ENCODE measurements at regions not wholly inside any gene's neighbourhood (a gene's known extent, or its start where the extent isn't known, plus 50 kb on each side); places are given as distances from the start of the nearest gene placed in this dataset.

DNA sequence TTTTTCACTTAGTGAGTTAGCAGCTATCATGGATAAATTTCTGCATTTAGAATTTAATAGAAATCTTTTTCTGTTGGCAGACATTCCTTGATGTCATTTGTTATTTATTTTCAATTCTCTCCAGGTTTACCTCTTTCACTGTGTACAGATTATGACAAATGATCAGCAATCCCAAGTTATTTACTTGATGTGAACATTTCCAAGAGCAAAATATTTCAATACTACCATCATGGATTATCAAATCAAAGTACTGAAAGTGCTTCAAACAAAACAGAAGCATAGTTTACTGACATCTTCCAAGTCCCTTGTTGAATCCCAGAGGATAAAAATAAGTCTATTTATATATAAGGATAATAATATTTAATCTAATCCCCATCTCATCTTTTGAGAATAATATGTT, 852.2 kb upstream of the CITED2 start:
- Histone ChIP-seq H3K9me3 (no peaks in the 10 kb centered on the region), H3K4me3 (no peak overlapping the region), H3K27me3 (no peaks in the 10 kb centered on the region), H3K36me3 (no peaks in the 10 kb centered on the region), H3K27ac (no peak overlapping the region), H3K4me1 (no peaks in the 10 kb centered on the region)
- DNase-seq (ENCODE audit: low spot score in 2 of 2) = no peak
- TF ChIP-seq POLR2AphosphoS5 (IDR thresholded peaks at IDR 0.05) (no peak), POLR2A (IDR thresholded peaks at IDR 0.05) (no peak), EP300 (IDR thresholded peaks at IDR 0.05) (no peak)
- TF ChIP-seq, protein P1, sequence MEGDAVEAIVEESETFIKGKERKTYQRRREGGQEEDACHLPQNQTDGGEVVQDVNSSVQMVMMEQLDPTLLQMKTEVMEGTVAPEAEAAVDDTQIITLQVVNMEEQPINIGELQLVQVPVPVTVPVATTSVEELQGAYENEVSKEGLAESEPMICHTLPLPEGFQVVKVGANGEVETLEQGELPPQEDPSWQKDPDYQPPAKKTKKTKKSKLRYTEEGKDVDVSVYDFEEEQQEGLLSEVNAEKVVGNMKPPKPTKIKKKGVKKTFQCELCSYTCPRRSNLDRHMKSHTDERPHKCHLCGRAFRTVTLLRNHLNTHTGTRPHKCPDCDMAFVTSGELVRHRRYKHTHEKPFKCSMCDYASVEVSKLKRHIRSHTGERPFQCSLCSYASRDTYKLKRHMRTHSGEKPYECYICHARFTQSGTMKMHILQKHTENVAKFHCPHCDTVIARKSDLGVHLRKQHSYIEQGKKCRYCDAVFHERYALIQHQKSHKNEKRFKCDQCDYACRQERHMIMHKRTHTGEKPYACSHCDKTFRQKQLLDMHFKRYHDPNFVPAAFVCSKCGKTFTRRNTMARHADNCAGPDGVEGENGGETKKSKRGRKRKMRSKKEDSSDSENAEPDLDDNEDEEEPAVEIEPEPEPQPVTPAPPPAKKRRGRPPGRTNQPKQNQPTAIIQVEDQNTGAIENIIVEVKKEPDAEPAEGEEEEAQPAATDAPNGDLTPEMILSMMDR (IDR thresholded peaks at IDR 0.05) = no peak

DNA sequence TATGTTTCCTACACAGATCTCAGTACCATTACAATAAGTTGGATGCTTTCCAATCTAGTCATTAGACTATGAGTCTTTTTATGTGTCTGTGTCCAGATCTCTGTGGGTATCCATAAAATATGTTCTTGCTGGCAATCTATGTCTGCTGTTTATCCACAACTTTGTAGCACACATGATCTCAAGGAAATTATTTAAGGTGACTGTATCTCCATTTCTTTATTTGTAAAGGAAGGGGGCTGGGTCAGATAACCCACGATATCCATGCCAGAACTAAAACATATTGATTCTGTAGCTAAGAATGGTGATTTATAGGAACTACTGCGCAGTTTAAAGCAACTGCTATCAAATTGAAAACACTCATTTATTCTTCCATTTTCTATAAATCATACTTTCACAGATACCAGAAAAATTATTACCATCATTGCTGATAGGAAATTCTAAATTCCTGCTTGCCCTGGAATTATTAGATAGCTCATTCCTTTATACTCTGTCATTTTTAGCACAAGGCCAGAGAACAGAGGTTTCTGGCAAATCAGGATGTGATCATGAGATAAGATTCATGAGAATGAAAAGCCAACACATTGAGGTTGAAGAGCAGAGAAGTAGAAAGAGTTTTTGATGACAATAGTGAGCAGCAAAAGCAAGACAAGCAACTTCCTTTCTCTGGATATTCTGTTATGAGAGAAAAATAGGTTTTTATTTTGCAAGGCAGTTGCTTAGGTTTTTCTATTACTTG, 851.4 kb upstream of the CITED2 start:
- Histone ChIP-seq H3K4me3 (no peak overlapping the region), H3K27me3 (no peaks in the 10 kb centered on the region)
- 66% methylated on average over 2 of the region's 2 CpGs for WGBS

DNA sequence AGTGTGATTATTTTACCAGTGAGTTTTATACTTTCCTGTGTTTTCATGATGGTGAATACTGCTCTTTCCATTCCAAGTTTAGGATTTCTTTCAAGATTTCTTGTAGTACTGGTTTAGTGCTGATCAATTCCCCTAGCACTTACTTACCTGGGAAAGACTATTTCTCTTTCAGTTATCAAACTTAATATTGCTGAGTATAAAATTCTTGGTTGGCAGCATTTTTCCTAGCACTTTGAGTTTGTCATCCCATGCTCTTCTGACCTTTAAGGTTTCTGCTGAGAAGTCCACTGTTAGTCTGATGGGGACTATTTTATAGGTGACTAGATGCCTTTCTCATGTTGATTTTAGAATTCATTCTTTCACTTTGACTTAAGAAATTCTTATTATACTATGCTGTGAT, 842.8 kb upstream of the CITED2 start:
- Histone ChIP-seq H3K36me3 (no peaks in the 10 kb centered on the region), H3K4me3 (no peak overlapping the region), H3K27me3 (no peaks in the 10 kb centered on the region), H3K4me1 (no peaks in the 10 kb centered on the region), H3K27ac (no peak overlapping the region), H3K9me3 (no peaks in the 10 kb centered on the region)
- no peak for TF ChIP-seq POLR2A (IDR thresholded peaks at IDR 0.05)
- TF ChIP-seq, protein P1 (IDR thresholded peaks at IDR 0.05) = no peak
- TF ChIP-seq POLR2AphosphoS5 (IDR thresholded peaks at IDR 0.05) = no peak
- TF ChIP-seq EP300 (IDR thresholded peaks at IDR 0.05) = no peak
- DNase-seq (ENCODE audit: low spot score in 2 of 2) = no peak

More for the DNA sequence above, 851.4 kb upstream of the CITED2 start:
- no peaks in the 10 kb centered on the region for H3K9me3 ChIP-seq
- no peaks in the 10 kb centered on the region for H3K4me1 ChIP-seq
- DNase-seq (ENCODE audit: low spot score in 2 of 2) = no peak
- H3K36me3 ChIP-seq = no peaks in the 10 kb centered on the region
- no peak overlapping the region for H3K27ac ChIP-seq
- no peak for TF ChIP-seq EP300 (IDR thresholded peaks at IDR 0.05)
- TF ChIP-seq, protein P1 (IDR thresholded peaks at IDR 0.05) = no peak
- no peak for TF ChIP-seq POLR2A (IDR thresholded peaks at IDR 0.05)
- no peak for TF ChIP-seq POLR2AphosphoS5 (IDR thresholded peaks at IDR 0.05)

DNA sequence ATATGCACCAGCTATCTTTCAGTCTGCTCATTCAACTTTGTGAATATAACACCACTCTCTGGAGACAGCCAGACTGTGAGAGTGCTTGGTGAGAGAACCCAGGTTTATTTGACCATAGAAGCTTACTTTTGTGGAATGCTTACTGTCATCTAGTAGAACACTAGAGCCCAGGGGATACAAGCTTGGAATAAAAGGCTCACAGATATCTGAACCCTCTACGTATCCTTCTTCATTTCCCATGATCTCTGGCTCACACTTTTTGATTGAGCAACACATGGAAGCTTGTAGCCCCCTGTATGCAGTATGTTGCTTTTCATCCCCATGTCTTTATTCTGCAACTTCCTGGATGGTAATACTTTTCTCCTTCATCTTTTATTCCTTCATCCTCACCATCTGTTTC, 835.3 kb upstream of the CITED2 start:
- no peak for DNase-seq (ENCODE audit: low spot score in 2 of 2)
- no peaks in the 10 kb centered on the region for H3K9me3 ChIP-seq
- H3K27me3 ChIP-seq = no peaks in the 10 kb centered on the region
- TF ChIP-seq POLR2AphosphoS5 (IDR thresholded peaks at IDR 0.05) = no peak
- no peak for TF ChIP-seq EP300 (IDR thresholded peaks at IDR 0.05)
- TF ChIP-seq POLR2A (IDR thresholded peaks at IDR 0.05) = no peak
- TF ChIP-seq, protein P1 (IDR thresholded peaks at IDR 0.05) = no peak
- no peak overlapping the region for H3K4me3 ChIP-seq
- WGBS = 96% methylated on average over 1 of the region's 1 CpG
- no peaks in the 10 kb centered on the region for H3K4me1 ChIP-seq
- H3K36me3 ChIP-seq = no peaks in the 10 kb centered on the region
- H3K27ac ChIP-seq = no peak overlapping the region

DNA sequence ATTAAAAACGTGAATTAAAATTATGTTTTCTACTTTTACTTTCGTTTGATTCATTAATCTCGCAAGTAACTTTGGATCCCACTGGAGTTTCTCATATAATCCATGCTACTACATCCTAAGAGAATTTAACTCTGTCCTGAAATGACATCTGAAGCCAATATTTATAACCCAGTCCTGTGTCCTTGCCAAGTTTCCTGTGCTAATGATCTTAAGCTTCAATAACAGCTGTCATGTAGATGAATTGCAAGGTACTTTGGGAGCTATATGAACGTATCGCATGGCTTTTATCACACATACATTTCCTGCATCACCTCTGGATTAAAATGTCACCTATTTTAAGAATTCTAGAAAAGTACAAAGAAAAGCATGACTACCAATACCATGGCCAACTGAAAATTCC, 833.8 kb upstream of the CITED2 start:
- Histone ChIP-seq H3K4me1 (no peaks in the 10 kb centered on the region), H3K36me3 (no peaks in the 10 kb centered on the region), H3K9me3 (no peaks in the 10 kb centered on the region), H3K27ac (no peak overlapping the region), H3K4me3 (no peak overlapping the region), H3K27me3 (no peaks in the 10 kb centered on the region)
- WGBS = 33% methylated on average over 5 of the region's 5 CpGs
- DNase-seq (ENCODE audit: low spot score in 2 of 2) = no peak
- TF ChIP-seq POLR2A (IDR thresholded peaks at IDR 0.05) (no peak), POLR2AphosphoS5 (IDR thresholded peaks at IDR 0.05) (no peak)
- TF ChIP-seq, protein P1 (IDR thresholded peaks at IDR 0.05) = no peak
